Transverse colon (tissue), 4 donors: ENCODE measurements at regions not wholly inside any gene's neighbourhood (a gene's known extent, or its start where the extent isn't known, plus 50 kb on each side); places are given as distances from the start of the nearest gene placed in this dataset.

Source experiments
- DNase-seq: peaks from one replicate; pipeline ENCODE4 v3.0.0-alpha.2; 2019
- H3K27ac ChIP-seq, 4 donors: fragments of 200-600 bp; sonication (generic); 2 replicates each; pipeline ENCODE4 v1.5.1; 2016 to 2018; ENCODE audit warnings: inconsistent platforms in 4 of 4
- H3K27me3 ChIP-seq: fragments of 200-600 bp; sonication (generic); 2 replicates; pipeline ENCODE4 v1.5.1; 2017; ENCODE audit warnings: inconsistent platforms
- H3K36me3 ChIP-seq, 4 donors: fragments of 200-600 bp; sonication (generic); 2 replicates each; pipeline ENCODE4 v1.5.1; 2017 to 2019; ENCODE audit warnings: inconsistent platforms in 4 of 4
- H3K4me1 ChIP-seq, 4 donors: fragments of 200-600 bp; sonication (generic); 2 replicates each; pipeline ENCODE4 v1.5.1; 2017 to 2020; ENCODE audit warnings: inconsistent platforms in 4 of 4
- H3K4me3 ChIP-seq, 4 donors: fragments of 200-600 bp; sonication (generic); 1 replicate in 1 of 4; 2 replicates in 3 of 4; pipeline versions ENCODE4 v1.5.1 to v1.6.1; 2017 to 2019; ENCODE audit warnings: inconsistent platforms in 4 of 4
- H3K9me3 ChIP-seq, 2 donors: fragments of 200-600 bp; sonication (generic); 2 replicates each; pipeline ENCODE4 v1.5.1; 2017 to 2019; ENCODE audit warnings: inconsistent platforms in 2 of 2
- EP300 ChIP-seq: sonication (generic); formaldehyde crosslinking; IDR thresholded peaks from one replicate; pipeline ENCODE4 v1.6.1; 2017; ENCODE audit warnings: antibody characterized with exemption, low read depth
- POLR2A ChIP-seq: fragments of 450-650 bp; IDR thresholded peaks from one replicate; pipeline ENCODE4 v1.6.1; 2016; ENCODE audit warnings: antibody characterized with exemption, mild to moderate bottlenecking, moderate library complexity
- POLR2AphosphoS5 ChIP-seq, 3 donors: sonication (generic); formaldehyde crosslinking; IDR thresholded peaks; one replicate each; pipeline ENCODE4 v1.6.1; 2016; ENCODE audit warnings: antibody characterized with exemption in 3 of 3
- WGBS, 2 donors: methylation state at CpG; one replicate each; pipeline ENCODE4 v1.1.5; 2018; ENCODE audit warnings: low coverage in 1 of 2; 5-methylcytosine and 5-hydroxymethylcytosine counted together
- in situ Hi-C, 4 donors: fragments of 200-750 bp; cut with MboI; loops; one replicate each; pipeline versions ENCODE4 v1.15.0 to v1.15.1; 2017; ENCODE audit warnings: low sequenced_read_pairs in 3 of 4, low pct_ligation_motif_present in 1 of 4, low pct_unique_long_range_greater_than_20kb in 1 of 4
- intact Hi-C: fragments of 100-400 bp; cut with DNase I; formaldehyde crosslinking; loops from one replicate; pipeline ENCODE4 v1.15.1; 2023; ENCODE audit warnings: low total_unique reads
- TF ChIP-seq, protein P1 (sequence below), 5 experiments: fragments of 200-600 bp in 3 of 5; fragments of 450-650 bp in 2 of 5; sonication (generic) in 3 of 5; IDR thresholded peaks; 1 replicate in 2 of 5; 2 replicates in 3 of 5; pipeline ENCODE4 v1.5.1; 2016 to 2017; ENCODE audit warnings: antibody characterized with exemption in 5 of 5, inconsistent platforms in 3 of 5, mild to moderate bottlenecking in 2 of 5, moderate library complexity in 1 of 5

DNA sequence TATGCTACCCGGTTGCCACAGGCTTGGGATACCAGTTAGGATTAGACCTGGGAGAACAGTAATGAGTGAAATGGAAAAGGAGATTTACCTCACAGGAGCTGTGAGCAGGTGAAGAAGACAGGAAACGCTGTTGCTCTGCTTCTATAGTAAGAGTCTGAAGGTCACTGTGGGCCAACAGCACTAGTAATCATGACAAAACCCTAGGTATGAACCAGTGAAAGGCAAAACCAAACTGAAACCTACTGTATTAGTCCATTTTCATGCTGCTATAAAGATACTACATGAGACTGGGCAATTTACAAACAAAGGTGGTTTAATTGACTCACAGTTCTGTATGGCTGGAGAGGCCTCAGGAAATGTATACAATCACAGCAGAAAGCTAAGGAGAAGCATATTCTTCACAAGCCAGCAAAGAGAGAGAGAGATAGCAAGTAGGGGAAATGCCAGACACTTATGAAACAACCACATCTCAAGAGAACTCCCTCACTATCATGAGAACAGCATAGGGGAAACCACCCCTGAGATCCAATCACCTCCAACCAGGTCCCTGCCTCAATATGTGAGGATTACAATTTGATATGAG is 736.7 kb upstream of the INTU start:
- Histone ChIP-seq H3K9me3 (peaks cover 7% of the 10 kb centered on the region in 2 donors), H3K36me3 (no peaks in the 10 kb centered on the region), H3K27me3 (no peaks in the 10 kb centered on the region), H3K4me3 (no peak overlapping the region), H3K4me1 (peaks cover 0 to 3% (median 0%) of the 10 kb centered on the region in 4 donors), H3K27ac (no peak overlapping the region)
- TF ChIP-seq, protein P1, sequence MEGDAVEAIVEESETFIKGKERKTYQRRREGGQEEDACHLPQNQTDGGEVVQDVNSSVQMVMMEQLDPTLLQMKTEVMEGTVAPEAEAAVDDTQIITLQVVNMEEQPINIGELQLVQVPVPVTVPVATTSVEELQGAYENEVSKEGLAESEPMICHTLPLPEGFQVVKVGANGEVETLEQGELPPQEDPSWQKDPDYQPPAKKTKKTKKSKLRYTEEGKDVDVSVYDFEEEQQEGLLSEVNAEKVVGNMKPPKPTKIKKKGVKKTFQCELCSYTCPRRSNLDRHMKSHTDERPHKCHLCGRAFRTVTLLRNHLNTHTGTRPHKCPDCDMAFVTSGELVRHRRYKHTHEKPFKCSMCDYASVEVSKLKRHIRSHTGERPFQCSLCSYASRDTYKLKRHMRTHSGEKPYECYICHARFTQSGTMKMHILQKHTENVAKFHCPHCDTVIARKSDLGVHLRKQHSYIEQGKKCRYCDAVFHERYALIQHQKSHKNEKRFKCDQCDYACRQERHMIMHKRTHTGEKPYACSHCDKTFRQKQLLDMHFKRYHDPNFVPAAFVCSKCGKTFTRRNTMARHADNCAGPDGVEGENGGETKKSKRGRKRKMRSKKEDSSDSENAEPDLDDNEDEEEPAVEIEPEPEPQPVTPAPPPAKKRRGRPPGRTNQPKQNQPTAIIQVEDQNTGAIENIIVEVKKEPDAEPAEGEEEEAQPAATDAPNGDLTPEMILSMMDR (IDR thresholded peaks at IDR 0.05): no peak
- TF ChIP-seq POLR2AphosphoS5 (IDR thresholded peaks at IDR 0.05) (no peak), POLR2A (no peak), EP300 (no peak)
- WGBS, 2 donors: 69 to 74% methylated on average over 2 of the region's 2 CpGs
- in situ Hi-C loops: no loop called here
- intact Hi-C loops: no loop called here
- DNase-seq: no peak

DNA sequence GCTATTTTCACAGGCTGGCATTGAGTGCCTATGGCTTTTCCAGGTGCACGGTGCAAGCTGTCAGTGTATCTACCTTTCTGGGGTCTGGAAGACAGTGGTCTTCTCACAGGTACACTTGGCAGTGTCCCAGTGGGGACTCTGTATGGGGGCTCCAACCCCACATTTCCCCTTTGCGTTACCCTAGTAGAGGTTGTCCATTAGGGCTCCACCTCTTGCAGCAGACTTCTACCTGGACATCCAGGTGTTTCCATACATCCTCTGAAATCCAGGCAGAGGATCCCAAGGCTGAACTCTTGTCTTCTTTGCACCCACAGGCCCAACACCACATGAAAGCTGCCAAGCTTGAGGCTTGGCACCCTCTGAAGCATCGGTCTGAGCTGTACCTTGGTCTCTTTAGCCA is 735.7 kb upstream of the INTU start:
- Histone ChIP-seq H3K4me1 (no peaks in the 10 kb centered on the region), H3K27ac (no peak overlapping the region), H3K36me3 (no peaks in the 10 kb centered on the region), H3K4me3 (no peak overlapping the region), H3K27me3 (no peaks in the 10 kb centered on the region), H3K9me3 (peaks cover 7% of the 10 kb centered on the region in 2 donors)
- intact Hi-C loops: no loop called here
- TF ChIP-seq POLR2A (no peak), EP300 (no peak), POLR2AphosphoS5 (IDR thresholded peaks at IDR 0.05) (no peak)
- TF ChIP-seq, protein P1 (IDR thresholded peaks at IDR 0.05): no peak
- in situ Hi-C loops: no loop called here
- whole genome bisulfite sequencing, 2 donors: 80% methylated on average over 3 of the region's 3 CpGs; no CpG with 5 or more reads in 1 of the 2 donors
- DNase-seq: no peak

DNA sequence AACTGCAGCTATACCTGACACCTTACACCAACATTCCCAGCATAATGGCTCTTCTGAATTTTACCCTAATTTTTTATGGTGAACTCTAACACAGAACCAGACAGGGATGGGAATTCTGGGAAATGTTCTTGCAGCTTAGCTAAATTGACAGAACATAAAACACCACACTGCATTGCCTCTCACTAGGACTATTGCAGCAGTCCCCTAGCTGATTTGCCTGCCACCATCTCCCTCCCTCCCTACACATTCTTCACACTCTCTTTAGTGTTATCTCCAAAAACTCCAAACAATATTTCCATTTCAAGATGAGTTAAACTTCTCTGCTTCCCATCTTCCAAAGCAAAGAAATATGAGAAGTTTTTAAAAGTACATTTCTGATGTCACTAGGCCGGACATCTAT is 733.9 kb upstream of the INTU start:
- in situ Hi-C loops: no loop called here
- DNase-seq: no peak
- H3K27ac ChIP-seq: peak overlapping the region in 1 of 4 donors; percentile 50
- no peaks in the 10 kb centered on the region for H3K36me3 ChIP-seq
- peaks cover 7% of the 10 kb centered on the region in 2 donors for H3K9me3 ChIP-seq
- no peak overlapping the region for H3K4me3 ChIP-seq
- intact Hi-C loops: no loop called here
- WGBS, 2 donors: 56 to 85% methylated on average over 1 of the region's 1 CpG
- no peaks in the 10 kb centered on the region for H3K4me1 ChIP-seq
- TF ChIP-seq, protein P1 (IDR thresholded peaks at IDR 0.05): no peak
- no peak for TF ChIP-seq POLR2AphosphoS5 (IDR thresholded peaks at IDR 0.05)
- no peak for TF ChIP-seq EP300
- TF ChIP-seq POLR2A: no peak
- H3K27me3 ChIP-seq: no peaks in the 10 kb centered on the region

DNA sequence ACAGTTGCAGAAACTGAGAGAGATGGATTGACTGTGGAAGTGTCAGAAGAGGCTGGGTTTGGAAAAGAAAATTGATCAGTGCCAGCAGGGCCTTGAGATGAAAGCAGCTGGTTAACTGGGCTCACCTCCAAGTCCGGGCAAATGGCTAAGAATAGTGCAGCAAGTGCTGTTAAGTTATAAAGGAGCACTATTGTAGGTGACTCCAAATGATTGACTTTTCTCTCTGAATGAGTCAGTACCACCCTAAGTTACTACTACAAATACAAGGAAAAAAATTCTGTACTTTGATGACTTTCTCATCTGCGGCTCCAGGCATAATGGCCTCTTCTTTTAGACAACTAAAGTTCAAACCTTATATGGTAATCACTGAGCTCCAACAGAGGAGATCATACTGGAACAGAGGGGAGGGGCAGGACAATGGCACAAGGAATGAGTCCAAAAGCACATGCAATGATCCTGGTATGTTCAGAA is 733.4 kb upstream of the INTU start:
- in situ Hi-C loops (no loop called here), intact Hi-C loops (no loop called here)
- WGBS, 2 donors: 17% methylated on average over 2 of the region's 2 CpGs; no CpG with 5 or more reads in 1 of the 2 donors
- no peaks in the 10 kb centered on the region for H3K27me3 ChIP-seq
- DNase-seq: no peak
- no peaks in the 10 kb centered on the region for H3K36me3 ChIP-seq
- no peak overlapping the region for H3K4me3 ChIP-seq
- peaks cover 7% of the 10 kb centered on the region in 2 donors for H3K9me3 ChIP-seq
- no peaks in the 10 kb centered on the region for H3K4me1 ChIP-seq
- TF ChIP-seq POLR2A (no peak), EP300 (no peak), POLR2AphosphoS5 (IDR thresholded peaks at IDR 0.05) (no peak)
- TF ChIP-seq, protein P1 (IDR thresholded peaks at IDR 0.05): no peak
- H3K27ac ChIP-seq: peak overlapping the region in 2 of 4 donors; percentile 17 to 50
